Transverse colon (tissue), 4 donors: ENCODE measurements at regions not wholly inside any gene's neighbourhood (a gene's known extent, or its start where the extent isn't known, plus 50 kb on each side); places are given as distances from the start of the nearest gene placed in this dataset.

Experiments
- DNase-seq: peaks from one replicate; pipeline ENCODE4 v3.0.0-alpha.2; 2019
- H3K27ac ChIP-seq, 4 donors: fragments of 200-600 bp; sonication (generic); 2 replicates each; pipeline ENCODE4 v1.5.1; 2016 to 2018; ENCODE audit warnings: inconsistent platforms in 4 of 4
- H3K27me3 ChIP-seq: fragments of 200-600 bp; sonication (generic); 2 replicates; pipeline ENCODE4 v1.5.1; 2017; ENCODE audit warnings: inconsistent platforms
- H3K36me3 ChIP-seq, 4 donors: fragments of 200-600 bp; sonication (generic); 2 replicates each; pipeline ENCODE4 v1.5.1; 2017 to 2019; ENCODE audit warnings: inconsistent platforms in 4 of 4
- H3K4me1 ChIP-seq, 4 donors: fragments of 200-600 bp; sonication (generic); 2 replicates each; pipeline ENCODE4 v1.5.1; 2017 to 2020; ENCODE audit warnings: inconsistent platforms in 4 of 4
- H3K4me3 ChIP-seq, 4 donors: fragments of 200-600 bp; sonication (generic); 1 replicate in 1 of 4; 2 replicates in 3 of 4; pipeline versions ENCODE4 v1.5.1 to v1.6.1; 2017 to 2019; ENCODE audit warnings: inconsistent platforms in 4 of 4
- H3K9me3 ChIP-seq, 2 donors: fragments of 200-600 bp; sonication (generic); 2 replicates each; pipeline ENCODE4 v1.5.1; 2017 to 2019; ENCODE audit warnings: inconsistent platforms in 2 of 2
- CTCF ChIP-seq, 5 experiments: fragments of 200-600 bp in 3 of 5; fragments of 450-650 bp in 2 of 5; sonication (generic) in 3 of 5; IDR thresholded peaks; 1 replicate in 2 of 5; 2 replicates in 3 of 5; pipeline ENCODE4 v1.5.1; 2016 to 2017; ENCODE audit warnings: antibody characterized with exemption in 5 of 5, inconsistent platforms in 3 of 5, mild to moderate bottlenecking in 2 of 5, moderate library complexity in 1 of 5
- EP300 ChIP-seq: sonication (generic); formaldehyde crosslinking; IDR thresholded peaks from one replicate; pipeline ENCODE4 v1.6.1; 2017; ENCODE audit warnings: antibody characterized with exemption, low read depth
- POLR2A ChIP-seq: fragments of 450-650 bp; IDR thresholded peaks from one replicate; pipeline ENCODE4 v1.6.1; 2016; ENCODE audit warnings: antibody characterized with exemption, mild to moderate bottlenecking, moderate library complexity
- POLR2AphosphoS5 ChIP-seq, 3 donors: sonication (generic); formaldehyde crosslinking; IDR thresholded peaks; one replicate each; pipeline ENCODE4 v1.6.1; 2016; ENCODE audit warnings: antibody characterized with exemption in 3 of 3
- WGBS, 2 donors: methylation state at CpG; one replicate each; pipeline ENCODE4 v1.1.5; 2018; ENCODE audit warnings: low coverage in 1 of 2; 5-methylcytosine and 5-hydroxymethylcytosine counted together
- in situ Hi-C, 4 donors: fragments of 200-750 bp; cut with MboI; loops; one replicate each; pipeline versions ENCODE4 v1.15.0 to v1.15.1; 2017; ENCODE audit warnings: low sequenced_read_pairs in 3 of 4, low pct_ligation_motif_present in 1 of 4, low pct_unique_long_range_greater_than_20kb in 1 of 4
- intact Hi-C: fragments of 100-400 bp; cut with DNase I; formaldehyde crosslinking; loops from one replicate; pipeline ENCODE4 v1.15.1; 2023; ENCODE audit warnings: low total_unique reads

DNA sequence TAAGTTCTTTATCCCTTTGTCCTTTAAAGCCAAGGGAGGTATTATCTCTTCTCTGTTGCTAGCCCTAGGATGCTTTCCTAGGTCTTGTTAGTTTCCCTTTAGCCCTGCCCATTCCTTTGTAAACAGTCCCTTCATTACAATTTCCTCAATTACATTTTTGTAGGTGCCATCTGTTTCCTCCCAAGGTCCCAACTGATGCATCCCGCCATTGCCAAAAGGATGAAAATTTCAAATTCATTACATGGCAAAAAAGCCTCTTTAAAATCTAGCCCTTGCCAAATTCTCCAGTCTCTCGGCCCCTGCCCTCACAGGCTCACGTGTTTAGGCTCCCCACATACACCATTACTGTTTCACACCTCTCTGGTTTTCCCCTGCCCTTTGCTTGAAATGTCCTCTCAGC, 151.9 kb upstream of the C1orf87 start:
- 75 to 83% methylated on average over 3 of the region's 3 CpGs for WGBS, 2 donors
- TF ChIP-seq POLR2A (no peak), EP300 (no peak), CTCF (IDR thresholded peaks at IDR 0.05) (no peak), POLR2AphosphoS5 (IDR thresholded peaks at IDR 0.05) (no peak)

DNA sequence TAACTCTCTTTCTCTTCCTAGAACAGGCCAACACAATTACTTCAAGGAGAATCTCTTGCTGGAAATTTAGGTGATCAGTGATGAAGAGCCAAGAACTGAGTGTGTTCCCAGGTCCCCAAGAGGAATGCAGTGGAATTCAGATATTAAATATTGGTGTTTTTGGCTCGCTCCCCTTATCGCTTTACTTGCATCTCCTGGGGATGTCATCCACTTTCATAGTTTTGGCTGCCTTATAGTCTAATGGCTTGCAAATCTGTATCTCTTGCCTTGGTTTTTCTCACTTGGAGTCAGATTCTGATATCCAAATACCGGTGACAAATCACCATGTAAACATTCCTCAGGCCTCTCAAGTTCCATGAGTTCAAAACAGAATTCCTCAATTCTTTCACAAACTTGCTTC, 151.0 kb upstream of the C1orf87 start:
- WGBS, 2 donors, result 83 to 90% methylated on average over 3 of the region's 3 CpGs
- in situ Hi-C loops, result no loop called here
- no peak for TF ChIP-seq EP300
- TF ChIP-seq POLR2AphosphoS5 (IDR thresholded peaks at IDR 0.05), result no peak
- TF ChIP-seq POLR2A, result no peak
- TF ChIP-seq CTCF (IDR thresholded peaks at IDR 0.05), result no peak

More for the DNA sequence above, 151.9 kb upstream of the C1orf87 start:
- DNase-seq, result no peak
- H3K4me3 ChIP-seq, result no peak overlapping the region
- no peaks in the 10 kb centered on the region for H3K4me1 ChIP-seq
- H3K27ac ChIP-seq, result no peak overlapping the region
- in situ Hi-C loops, result no loop called here
- intact Hi-C loops, result no loop called here
- H3K36me3 ChIP-seq, result no peaks in the 10 kb centered on the region
- H3K27me3 ChIP-seq, result no peaks in the 10 kb centered on the region
- H3K9me3 ChIP-seq, result no peaks in the 10 kb centered on the region

DNA sequence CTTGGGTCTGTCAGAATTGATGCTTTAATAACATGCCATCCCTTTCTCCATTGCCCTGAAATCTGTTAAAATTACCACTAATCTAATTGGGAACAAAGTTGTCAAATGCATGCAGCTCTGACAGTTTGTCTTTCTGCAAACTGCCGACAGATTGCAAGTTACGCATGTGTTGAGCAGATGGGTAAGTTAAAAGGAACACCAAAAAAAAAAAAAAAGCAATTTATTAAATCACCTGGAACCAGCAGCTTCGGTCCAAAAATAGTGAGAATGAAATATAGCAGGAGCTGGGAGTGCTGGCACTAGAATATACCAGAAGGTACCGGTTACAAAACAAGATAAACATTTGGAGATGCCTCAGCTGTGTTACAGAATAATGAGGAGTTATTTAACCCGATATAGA, 149.6 kb upstream of the C1orf87 start:
- H3K4me3 ChIP-seq, result no peak overlapping the region
- TF ChIP-seq CTCF (IDR thresholded peaks at IDR 0.05), result no peak
- TF ChIP-seq POLR2A, result no peak
- no peak for TF ChIP-seq EP300
- TF ChIP-seq POLR2AphosphoS5 (IDR thresholded peaks at IDR 0.05), result no peak
- no peak overlapping the region for H3K27ac ChIP-seq
- no peaks in the 10 kb centered on the region for H3K4me1 ChIP-seq
- H3K9me3 ChIP-seq, result no peaks in the 10 kb centered on the region
- in situ Hi-C loops (no loop called here), intact Hi-C loops (no loop called here)
- WGBS, 2 donors, result 60 to 73% methylated on average over 5 of the region's 5 CpGs
- DNase-seq, result no peak
- H3K36me3 ChIP-seq, result no peaks in the 10 kb centered on the region
- no peaks in the 10 kb centered on the region for H3K27me3 ChIP-seq

More for the DNA sequence above, 151.0 kb upstream of the C1orf87 start:
- no peaks in the 10 kb centered on the region for H3K36me3 ChIP-seq
- intact Hi-C loops, result no loop called here
- H3K9me3 ChIP-seq, result no peaks in the 10 kb centered on the region
- no peak overlapping the region for H3K4me3 ChIP-seq
- no peaks in the 10 kb centered on the region for H3K4me1 ChIP-seq
- no peaks in the 10 kb centered on the region for H3K27me3 ChIP-seq
- no peak overlapping the region for H3K27ac ChIP-seq
- no peak for DNase-seq

DNA sequence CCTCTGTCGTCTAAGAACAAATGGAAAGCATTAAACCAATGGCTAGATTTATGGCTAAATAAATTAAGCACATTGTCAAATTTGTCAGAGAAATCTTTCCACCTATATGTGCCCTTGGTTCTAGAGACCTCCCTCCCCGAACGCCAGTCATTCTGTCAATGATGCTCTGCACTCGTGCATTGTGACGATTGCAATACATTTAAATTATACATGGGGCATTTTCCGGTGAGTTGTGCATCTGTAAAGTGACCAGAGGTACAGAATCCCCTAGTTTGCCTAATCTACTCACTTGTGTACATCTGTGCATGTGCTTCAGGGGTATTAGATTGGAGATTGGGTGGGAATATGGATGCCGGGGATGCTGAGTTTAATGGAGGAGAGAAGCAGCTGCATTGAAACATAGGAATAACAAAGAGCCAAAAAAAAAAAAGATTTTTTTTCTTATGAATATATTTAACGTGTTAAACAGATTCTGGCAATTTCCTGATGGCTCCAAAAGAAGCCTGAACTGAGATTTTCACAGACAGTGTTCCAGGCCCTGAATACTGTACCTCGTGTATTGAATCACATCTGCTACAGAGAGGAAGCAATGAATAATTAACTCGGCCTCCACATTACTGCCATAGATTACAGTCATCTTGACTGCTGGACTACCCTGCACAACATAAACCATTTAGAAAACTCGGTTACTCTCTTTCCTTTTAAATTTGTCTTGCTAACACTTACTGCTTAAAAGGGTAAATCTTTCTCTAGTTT, 149.0 kb upstream of the C1orf87 start:
- H3K27ac ChIP-seq, result no peak overlapping the region
- TF ChIP-seq CTCF (IDR thresholded peaks at IDR 0.05) (no peak), POLR2A (no peak), EP300 (no peak), POLR2AphosphoS5 (IDR thresholded peaks at IDR 0.05) (no peak)
- 60 to 68% methylated on average over 9 to 11 of the region's 11 CpGs for WGBS, 2 donors
- H3K4me3 ChIP-seq, result no peak overlapping the region
- H3K27me3 ChIP-seq, result no peaks in the 10 kb centered on the region
- in situ Hi-C loops, result no loop called here
- no peak for DNase-seq
- no peaks in the 10 kb centered on the region for H3K36me3 ChIP-seq
- intact Hi-C loops, result no loop called here
- no peaks in the 10 kb centered on the region for H3K9me3 ChIP-seq
- H3K4me1 ChIP-seq, result no peaks in the 10 kb centered on the region
